SK-N-SH (cell line): ENCODE measurements at regions not wholly inside any gene's neighbourhood (a gene's known extent, or its start where the extent isn't known, plus 50 kb on each side); places are given as distances from the start of the nearest gene placed in this dataset.

Experiments used
- CTCF ChIP-seq: fragments of 200-600 bp; sonication (generic); IDR thresholded peaks from 2 replicates; pipeline ENCODE4 v1.6.1; 2017; ENCODE audit warnings: antibody characterized with exemption, mild to moderate bottlenecking, moderate library complexity
- EZH2phosphoT487 ChIP-seq: fragments of 200-600 bp; sonication (generic); IDR thresholded peaks from 2 replicates; pipeline ENCODE4 v1.6.1; 2017; ENCODE audit warnings: low read depth, mixed run types, mild to moderate bottlenecking, antibody characterized with exemption, moderate library complexity, borderline replicate concordance
- RFX5 ChIP-seq: IDR thresholded peaks from 2 replicates; pipeline ENCODE4 v1.6.1; 2012; ENCODE audit warnings: mild to moderate bottlenecking, improper control_type of control experiment, low read length
- TAF1 ChIP-seq: IDR thresholded peaks from 2 replicates; pipeline ENCODE4 v1.6.1; 2012; ENCODE audit warnings: low read depth, mild to moderate bottlenecking, low read length, moderate library complexity, borderline replicate concordance

- TF ChIP-seq CTCF (no peak), TAF1 (no peak), EZH2phosphoT487 (no peak), RFX5 (no peak)
These were observed 112.5 kb upstream of the DPP6 start for GRCh38 chr7:153939654-153940053.
